NCI-H774 (cell line): ENCODE measurements at regions not wholly inside any gene's neighbourhood (a gene's known extent, or its start where the extent isn't known, plus 50 kb on each side); places are given as distances from the start of the nearest gene placed in this dataset.
A peak's percentile ranks its signal among the peaks of the same experiment; 100 is the strongest.

Source experiments
- DNase-seq: peaks from one replicate; lab custom pipeline; 2025; lab: John Stamatoyannopoulos, UW

GRCh38 chr18:42623935-42624334, 491.6 kb downstream of the RIT2 start:
- DNase-seq = no peak

DNA sequence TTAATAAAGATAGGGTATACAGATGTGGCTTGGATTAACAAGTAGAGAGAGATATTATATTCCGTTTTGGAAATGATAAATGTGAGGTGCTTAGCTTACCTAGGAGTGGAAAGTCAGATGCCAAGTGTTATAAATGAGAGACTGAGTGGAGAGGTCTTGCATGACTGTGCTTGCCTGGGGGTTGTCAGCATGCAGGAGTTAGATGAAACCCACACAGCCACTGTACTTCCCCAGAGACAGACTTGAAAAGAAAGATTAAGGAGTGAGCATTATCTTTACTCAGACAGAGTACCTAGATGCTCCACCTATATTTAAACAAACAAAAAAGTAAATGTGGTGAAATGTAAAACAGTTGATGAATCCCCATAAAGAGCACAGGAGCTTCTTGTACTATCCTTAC, 482.7 kb downstream of the RIT2 start:
- no peak for DNase-seq

DNA sequence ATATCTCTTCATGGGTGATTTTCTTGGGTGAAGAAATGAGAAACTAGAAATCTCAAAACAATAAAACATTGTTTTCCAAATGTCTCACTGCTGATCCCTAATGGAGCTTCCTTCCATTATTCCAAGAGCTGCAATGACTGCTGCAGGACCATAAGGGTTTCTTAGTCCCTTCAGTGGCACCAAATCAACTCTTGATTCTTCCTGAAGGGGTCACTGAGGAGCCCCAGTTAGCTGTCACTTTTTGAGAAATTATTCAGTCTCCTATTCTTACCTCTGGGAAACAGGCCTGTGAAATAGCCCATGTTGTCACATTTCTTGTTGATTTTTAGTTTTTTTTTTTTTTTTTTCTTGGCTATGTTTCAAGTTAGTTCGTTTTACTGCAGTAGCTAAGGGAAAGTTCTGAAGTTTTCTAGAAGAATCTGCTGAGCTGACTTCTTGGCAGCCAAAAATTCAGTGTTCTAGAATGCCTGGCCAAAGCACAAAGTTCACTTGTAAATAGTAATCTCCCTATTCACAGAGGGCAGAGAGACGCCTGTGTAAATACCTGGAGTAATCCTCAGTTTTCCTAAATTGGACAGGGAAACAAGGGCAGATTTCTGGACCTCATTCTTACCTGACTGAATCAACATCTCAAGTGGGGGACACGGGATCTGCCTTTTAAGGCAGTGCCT, 480.0 kb downstream of the RIT2 start:
- no peak for DNase-seq

DNA sequence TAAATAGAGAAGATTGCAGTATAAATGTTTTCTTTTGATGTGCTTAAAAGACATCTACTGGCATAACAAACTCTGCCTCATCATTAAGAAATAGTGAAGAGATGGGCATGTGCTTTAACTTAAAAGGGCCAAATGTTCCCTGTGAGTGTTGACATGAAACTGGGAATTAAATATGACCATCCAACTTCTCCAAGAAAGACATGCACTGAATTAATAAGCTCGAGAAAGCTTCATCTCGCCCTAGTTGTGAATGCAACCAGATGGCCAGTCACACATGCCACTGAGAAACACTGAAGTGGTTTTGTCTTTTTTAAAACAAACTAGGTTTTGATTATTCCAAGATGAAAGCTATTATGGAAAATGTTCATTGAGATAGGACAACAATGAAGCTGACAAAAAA, 479.2 kb downstream of the RIT2 start:
- DNase-seq = no peak

- DNase-seq = no peak
Observed at GRCh38 chr18:42640160-42640559, 475.3 kb downstream of the RIT2 start.

DNA sequence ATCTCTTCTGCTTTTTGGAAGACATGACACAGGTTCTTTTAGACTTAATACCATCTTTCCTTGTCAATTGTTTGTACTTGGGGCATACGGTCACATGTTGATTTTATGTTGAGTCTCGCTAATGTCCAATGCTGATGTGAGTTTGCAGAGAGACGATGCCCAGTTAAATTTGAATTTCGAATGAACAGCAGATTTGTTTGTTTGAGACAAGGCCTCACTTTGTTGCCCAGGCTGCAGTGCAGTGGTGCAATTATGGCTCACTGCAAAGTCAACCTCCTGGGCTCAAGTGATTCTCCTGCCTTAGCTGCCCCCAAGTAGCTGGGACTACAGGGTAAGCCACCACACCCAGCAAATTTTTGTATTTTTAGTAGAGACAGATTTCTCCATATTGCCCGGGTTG, 473.5 kb downstream of the RIT2 start:
- DNase-seq = no peak

DNA sequence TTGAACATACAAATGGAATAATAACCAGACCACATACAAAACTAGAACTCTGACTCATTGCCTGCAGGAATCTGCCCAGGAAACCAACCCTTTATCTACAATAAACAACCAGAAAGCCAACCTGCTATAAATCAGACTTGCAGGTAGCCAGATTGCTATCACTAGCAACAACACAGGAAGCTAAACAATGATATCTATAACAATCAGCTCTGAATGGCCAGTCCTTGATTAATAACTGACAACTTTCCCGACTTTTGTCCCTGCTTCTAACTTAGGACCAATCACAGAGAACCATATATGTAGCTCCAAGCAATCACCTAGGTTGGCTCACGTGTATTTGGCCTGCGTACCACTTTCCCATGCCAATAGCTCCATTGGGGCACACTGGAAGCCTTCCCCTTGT, 470.8 kb downstream of the RIT2 start:
- peak; percentile 23 for DNase-seq

- DNase-seq = no peak
Observed at GRCh38 chr18:42649331-42650035, 466.0 kb downstream of the RIT2 start.

DNA sequence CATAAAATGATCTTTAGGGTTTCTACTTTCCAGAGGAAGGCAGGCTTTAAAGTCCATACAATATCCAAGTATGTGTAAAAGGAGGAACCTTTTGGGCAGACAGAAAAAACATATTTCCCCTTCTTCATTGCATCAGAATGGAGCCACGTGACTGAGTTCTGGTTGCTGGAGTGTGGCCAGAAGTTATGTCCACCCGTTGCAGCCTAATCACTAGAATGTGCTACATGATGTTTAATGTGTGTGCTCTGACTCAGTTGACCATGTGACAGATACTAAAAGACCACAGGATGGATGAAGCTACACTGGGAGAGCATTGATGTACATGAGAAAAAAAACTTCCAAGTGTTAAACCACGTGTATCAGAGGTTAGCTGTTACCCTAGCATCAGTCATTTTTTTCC, 460.9 kb downstream of the RIT2 start:
- no peak for DNase-seq

GRCh38 chr18:42657551-42657950, 457.9 kb downstream of the RIT2 start:
- DNase-seq = no peak

DNA sequence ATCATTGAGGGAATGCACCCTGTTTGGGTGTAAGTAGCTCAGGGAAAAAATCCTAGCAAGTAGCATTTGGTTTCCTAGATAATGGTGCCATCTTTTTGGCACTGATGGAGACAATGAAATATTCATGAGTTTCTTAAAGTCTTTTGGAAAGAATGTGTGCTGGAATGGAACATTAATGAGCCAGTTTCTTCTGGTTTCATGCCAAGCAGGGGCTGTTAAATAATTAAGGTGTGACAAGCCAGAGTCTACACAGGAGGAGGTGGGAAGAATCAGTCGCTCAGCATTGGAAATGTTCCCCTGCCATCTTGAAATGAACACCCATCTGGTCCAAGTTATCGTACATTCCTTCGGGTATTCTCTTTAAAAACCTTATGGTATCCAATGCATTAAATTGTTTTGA, 457.3 kb downstream of the RIT2 start:
- DNase-seq = no peak

DNA sequence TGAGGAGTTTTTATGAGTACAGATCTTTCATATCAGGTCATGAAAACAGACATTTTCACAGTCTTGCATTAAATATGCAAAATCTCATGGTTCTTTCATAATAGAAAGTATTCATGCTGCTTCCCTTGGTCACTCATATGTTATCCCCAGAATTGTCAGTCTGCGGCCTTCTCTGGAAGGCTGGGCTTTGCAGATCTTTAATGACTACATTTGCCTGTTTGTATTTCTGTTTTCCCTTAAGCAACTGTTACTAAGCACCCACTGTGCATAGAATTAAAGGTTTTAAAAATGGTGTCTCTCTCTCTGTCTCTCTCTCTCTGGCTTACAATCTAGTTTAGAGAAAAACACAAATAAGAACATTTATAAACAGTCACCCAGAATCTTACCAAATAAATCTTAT, 456.3 kb downstream of the RIT2 start:
- no peak for DNase-seq

DNA sequence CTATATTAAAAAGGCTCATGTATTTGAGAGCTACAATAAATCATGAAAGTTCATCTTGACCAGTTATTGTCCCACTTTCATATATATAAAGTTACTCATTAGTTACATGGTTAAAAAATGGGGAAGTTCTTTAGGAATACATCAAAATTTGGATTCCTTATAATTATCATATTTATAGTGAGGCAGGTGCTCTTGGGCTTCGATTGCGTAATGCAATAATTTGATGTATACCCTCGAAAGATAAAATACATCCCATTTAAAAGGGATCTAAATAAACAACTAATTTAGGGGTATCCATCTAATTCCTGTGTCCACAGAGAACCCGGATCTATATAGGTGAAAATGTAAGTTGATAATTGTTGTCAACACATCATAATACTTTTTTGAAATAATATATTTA, 444.6 kb downstream of the RIT2 start:
- DNase-seq = no peak

DNA sequence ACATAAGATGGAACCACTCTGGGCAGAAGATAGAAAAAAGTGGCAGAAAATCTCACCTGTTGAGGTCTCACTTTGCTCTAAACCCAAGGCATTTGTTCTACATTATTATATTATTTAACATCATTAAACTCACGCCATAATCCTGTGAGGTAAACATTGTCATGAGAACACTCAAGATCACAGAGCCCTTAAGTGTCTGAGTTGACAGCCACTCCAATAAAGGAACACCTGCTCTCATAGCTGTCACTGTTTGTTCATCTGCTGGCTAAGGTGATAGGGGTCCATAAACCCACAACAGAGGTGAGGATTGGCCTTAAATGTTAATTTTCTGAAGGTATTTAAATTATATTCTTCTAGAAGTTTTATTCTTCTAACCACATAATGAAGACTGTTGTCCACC, 439.7 kb downstream of the RIT2 start:
- DNase-seq = peak; percentile 85

GRCh38 chr18:42683094-42683493, 432.4 kb downstream of the RIT2 start:
- DNase-seq = no peak

DNA sequence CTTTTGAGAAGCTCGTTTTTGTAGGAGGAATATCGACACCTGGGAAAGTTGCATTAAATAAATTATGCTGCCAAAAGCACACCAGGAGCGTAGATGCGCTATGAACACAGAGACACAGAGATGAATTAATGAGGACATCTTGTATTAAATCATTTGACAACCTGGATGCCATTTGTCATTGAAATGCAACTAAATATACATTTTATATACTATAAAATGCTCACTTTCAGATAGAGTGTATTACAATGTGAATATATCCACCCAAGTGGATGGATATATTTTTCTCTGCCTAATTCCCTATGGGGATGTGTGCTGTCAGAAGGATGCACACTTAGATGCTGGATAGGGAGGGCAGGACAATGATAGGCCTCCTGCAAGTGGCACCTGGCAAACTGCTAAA, 426.2 kb downstream of the RIT2 start:
- no peak for DNase-seq
